PC-3 (cell line): ENCODE measurements at regions not wholly inside any gene's neighbourhood (a gene's known extent, or its start where the extent isn't known, plus 50 kb on each side); places are given as distances from the start of the nearest gene placed in this dataset.

ENCODE experiments used
- ATAC-seq: fragments of 200-7000 bp; cut with Tn5 transposase; 2 replicates; pipeline ENCODE4 v1.9.1; 2020; ENCODE audit warnings: mild to moderate bottlenecking, moderate library complexity
- BruUV-seq: library from RNA; stranded (reverse); fragments of 400-500 nt; replicated peaks from 2 replicates; lab custom pipeline; 2021; lab: Mats Ljungman, UMichigan
- CTCF ChIA-PET: fragments of 300-600 bp; sonication (Branson Sonifier 250); formaldehyde crosslinking; loops from one replicate; lab custom pipeline; 2022; ENCODE audit warnings: antibody characterized with exemption; lab: Charles Lee
- POLR2A ChIA-PET: fragments of 300-600 bp; sonication (Branson Sonifier 250); formaldehyde crosslinking; loops from one replicate; lab custom pipeline; 2022; ENCODE audit warnings: antibody characterized with exemption; ENCODE audit not compliant: unreplicated experiment; lab: Charles Lee
- DNase-seq: peaks from one replicate; pipeline ENCODE4 v3.0.0-alpha.2; 2015
- H2AFZ ChIP-seq: fragments of 300-600 bp; sonication (generic); 2 replicates; pipeline ENCODE4 v1.6.0; 2016; ENCODE audit warnings: antibody characterized with exemption, low read length
- H3F3A ChIP-seq: fragments of 300-600 bp; sonication (generic); one replicate; pipeline ENCODE4 v1.6.0; 2017; ENCODE audit warnings: antibody characterized with exemption, low read length, control low read depth, mild to moderate bottlenecking; ENCODE audit not compliant: unreplicated experiment
- H3K27ac ChIP-seq: fragments of 300-600 bp; sonication (generic); 2 replicates; pipeline ENCODE4 v1.5.1; 2016; ENCODE audit warnings: mild to moderate bottlenecking, low read length
- H3K27me3 ChIP-seq: fragments of 300-600 bp; sonication (generic); 2 replicates; pipeline ENCODE4 v1.6.1; 2016; ENCODE audit warnings: low read length, mixed read lengths
- H3K36me3 ChIP-seq: fragments of 300-600 bp; sonication (generic); 2 replicates; pipeline ENCODE4 v1.6.1; 2016; ENCODE audit warnings: low read depth, mixed run types, low read length, mixed read lengths
- H3K4me1 ChIP-seq: fragments of 300-600 bp; sonication (generic); 2 replicates; pipeline ENCODE4 v1.5.1; 2016; ENCODE audit warnings: low read length; ENCODE audit not compliant: insufficient read depth
- H3K4me2 ChIP-seq: fragments of 300-600 bp; sonication (generic); 2 replicates; pipeline ENCODE4 v1.6.0; 2016; ENCODE audit warnings: low read length
- H3K4me3 ChIP-seq: fragments of 300-600 bp; sonication (generic); 2 replicates; pipeline ENCODE4 v1.5.1; 2016; ENCODE audit warnings: mild to moderate bottlenecking, low read length, mixed read lengths
- H3K79me2 ChIP-seq: fragments of 300-600 bp; sonication (generic); 2 replicates; pipeline ENCODE4 v1.6.1; 2017; ENCODE audit warnings: low read length, mixed read lengths
- H3K9ac ChIP-seq: fragments of 300-600 bp; sonication (generic); 2 replicates; pipeline ENCODE4 v1.6.0; 2016; ENCODE audit warnings: mild to moderate bottlenecking, low read length
- H3K9me2 ChIP-seq: fragments of 300-600 bp; sonication (generic); replicated peaks from 2 replicates; pipeline ENCODE4 v1.6.1; 2016; ENCODE audit warnings: mixed run types, low read length, mixed read lengths
- H3K9me3 ChIP-seq: fragments of 300-600 bp; sonication (generic); 2 replicates; pipeline ENCODE4 v1.6.1; 2016; ENCODE audit warnings: low read length, mixed read lengths
- H4K20me1 ChIP-seq: fragments of 300-600 bp; sonication (generic); 2 replicates; pipeline ENCODE4 v1.6.1; 2016; ENCODE audit warnings: low read length, mixed read lengths
- EZH2 ChIP-seq: fragments of 300-600 bp; sonication (generic); IDR thresholded peaks from one replicate; pipeline ENCODE4 v1.6.1; 2017; ENCODE audit warnings: antibody characterized with exemption, mild to moderate bottlenecking, low read length; ENCODE audit not compliant: unreplicated experiment
- EZH2phosphoT487 ChIP-seq: fragments of 300-600 bp; sonication (generic); IDR thresholded peaks from 2 replicates; pipeline ENCODE4 v1.6.1; 2018; ENCODE audit warnings: mild to moderate bottlenecking, antibody characterized with exemption, low read length, borderline replicate concordance
- intact Hi-C: fragments of 100-400 bp; cut with micrococcal nuclease; formaldehyde crosslinking; loops from 2 replicates; pipeline ENCODE4 v1.9.0; 2023
- TF ChIP-seq, protein P1 (sequence below): fragments of 300-600 bp; sonication (generic); conservative IDR thresholded peaks from 2 replicates; pipeline ENCODE4 v1.5.1; 2017; ENCODE audit warnings: antibody characterized with exemption, low read depth, mild to moderate bottlenecking, low read length

DNA sequence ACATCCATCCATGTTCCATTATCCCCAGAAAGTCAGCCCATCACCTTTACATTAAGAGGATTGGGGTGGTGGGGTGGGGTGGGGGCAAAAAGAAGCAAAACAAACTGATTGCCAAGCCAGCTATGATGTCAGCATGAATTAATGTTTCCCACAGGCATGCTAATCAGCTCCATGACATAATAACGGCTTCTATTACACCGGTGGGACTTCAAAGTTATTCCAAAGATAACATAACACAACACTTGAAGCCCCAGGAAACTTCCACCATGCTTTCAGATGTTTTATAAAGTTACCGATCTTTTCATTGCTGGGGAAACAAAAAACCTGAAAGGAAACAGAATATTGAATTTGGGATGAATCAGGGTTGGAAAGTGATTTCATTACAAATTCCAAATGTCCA lies 155.9 kb upstream of the IRX5 start:
- Histone ChIP-seq H3K79me2 (no peaks in the 10 kb centered on the region), H4K20me1 (no peaks in the 10 kb centered on the region), H3K4me1 (no peaks in the 10 kb centered on the region), H3K9me2 (no peaks in the 10 kb centered on the region), H3K4me3 (no peak overlapping the region), H3K27ac (no peak overlapping the region), H3K36me3 (no peaks in the 10 kb centered on the region), H3K9me3 (no peaks in the 10 kb centered on the region), H3K9ac (no peak overlapping the region), H3K4me2 (no peak overlapping the region), H3K27me3 (no peaks in the 10 kb centered on the region), H2AFZ (no peak overlapping the region), H3F3A (no peaks in the 10 kb centered on the region)
- intact Hi-C loops: no loop called here
- TF ChIP-seq EZH2phosphoT487 (no peak), EZH2 (no peak)
- TF ChIP-seq, protein P1, sequence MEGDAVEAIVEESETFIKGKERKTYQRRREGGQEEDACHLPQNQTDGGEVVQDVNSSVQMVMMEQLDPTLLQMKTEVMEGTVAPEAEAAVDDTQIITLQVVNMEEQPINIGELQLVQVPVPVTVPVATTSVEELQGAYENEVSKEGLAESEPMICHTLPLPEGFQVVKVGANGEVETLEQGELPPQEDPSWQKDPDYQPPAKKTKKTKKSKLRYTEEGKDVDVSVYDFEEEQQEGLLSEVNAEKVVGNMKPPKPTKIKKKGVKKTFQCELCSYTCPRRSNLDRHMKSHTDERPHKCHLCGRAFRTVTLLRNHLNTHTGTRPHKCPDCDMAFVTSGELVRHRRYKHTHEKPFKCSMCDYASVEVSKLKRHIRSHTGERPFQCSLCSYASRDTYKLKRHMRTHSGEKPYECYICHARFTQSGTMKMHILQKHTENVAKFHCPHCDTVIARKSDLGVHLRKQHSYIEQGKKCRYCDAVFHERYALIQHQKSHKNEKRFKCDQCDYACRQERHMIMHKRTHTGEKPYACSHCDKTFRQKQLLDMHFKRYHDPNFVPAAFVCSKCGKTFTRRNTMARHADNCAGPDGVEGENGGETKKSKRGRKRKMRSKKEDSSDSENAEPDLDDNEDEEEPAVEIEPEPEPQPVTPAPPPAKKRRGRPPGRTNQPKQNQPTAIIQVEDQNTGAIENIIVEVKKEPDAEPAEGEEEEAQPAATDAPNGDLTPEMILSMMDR: no peak
- ATAC-seq (no peak), DNase-seq (no peak)
- BruUV-seq: no TSS peak
- ChIA-PET POLR2A (no interaction called here), CTCF (no interaction called here)

DNA sequence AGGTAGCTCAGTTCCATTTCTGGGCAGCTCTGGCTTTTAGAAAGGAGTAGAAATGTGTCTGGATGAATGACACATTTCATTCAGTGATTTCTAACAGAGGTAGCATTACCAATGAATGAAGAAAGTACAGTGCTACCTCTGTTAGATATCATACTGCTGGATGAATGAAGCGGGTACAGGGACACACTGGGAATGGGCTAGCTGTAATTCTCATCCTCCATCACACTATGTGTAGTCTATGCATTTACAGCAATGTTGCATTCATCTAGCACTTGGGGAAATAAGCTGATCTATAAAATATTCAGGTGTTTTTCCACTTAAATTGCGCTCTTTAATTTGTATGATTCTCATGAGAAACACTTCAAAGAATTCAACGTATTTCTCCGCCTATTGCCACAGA lies 158.3 kb upstream of the IRX5 start:
- Histone ChIP-seq H3K9ac (no peak overlapping the region), H2AFZ (no peak overlapping the region), H3K4me2 (no peak overlapping the region), H3K9me3 (no peaks in the 10 kb centered on the region), H3K79me2 (no peaks in the 10 kb centered on the region), H3K4me1 (no peaks in the 10 kb centered on the region), H3K9me2 (no peaks in the 10 kb centered on the region), H3K4me3 (no peak overlapping the region), H3K27ac (no peak overlapping the region), H3K27me3 (no peaks in the 10 kb centered on the region), H3F3A (no peaks in the 10 kb centered on the region), H3K36me3 (no peaks in the 10 kb centered on the region), H4K20me1 (no peaks in the 10 kb centered on the region)
- CTCF ChIA-PET: no interaction called here
- intact Hi-C loops: no loop called here
- TF ChIP-seq EZH2 (no peak), EZH2phosphoT487 (no peak)
- TF ChIP-seq, protein P1: no peak
- POLR2A ChIA-PET: no interaction called here
- ATAC-seq (no peak), DNase-seq (no peak)
- no TSS peak for BruUV-seq

DNA sequence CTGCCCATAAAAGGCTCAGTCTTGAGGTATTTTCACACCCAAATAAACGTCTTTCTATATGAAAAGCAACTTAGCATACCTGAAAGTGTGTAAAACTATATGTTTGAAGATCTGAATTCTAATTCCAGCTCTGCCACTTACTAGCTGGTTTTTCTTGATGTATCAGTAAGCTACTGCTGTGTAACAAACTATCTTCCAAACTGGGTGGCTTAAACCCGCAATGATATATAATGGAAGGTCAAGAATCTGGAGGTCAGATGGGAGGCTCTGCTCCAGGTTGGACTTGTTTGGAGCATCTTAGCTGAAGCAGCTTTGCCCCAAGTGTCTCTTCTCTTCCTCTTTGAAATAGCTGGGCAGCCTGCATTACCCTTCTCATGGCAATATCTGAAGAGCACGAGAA lies 164.3 kb upstream of the IRX5 start:
- POLR2A ChIA-PET: no interaction called here
- TF ChIP-seq, protein P1: no peak
- TF ChIP-seq EZH2phosphoT487: no peak
- TF ChIP-seq EZH2: no peak
- Histone ChIP-seq H3K4me2 (no peak overlapping the region), H3F3A (no peaks in the 10 kb centered on the region), H3K36me3 (no peaks in the 10 kb centered on the region), H3K4me1 (no peaks in the 10 kb centered on the region), H4K20me1 (no peaks in the 10 kb centered on the region), H3K9me3 (no peaks in the 10 kb centered on the region), H2AFZ (no peak overlapping the region), H3K9me2 (no peaks in the 10 kb centered on the region), H3K79me2 (no peaks in the 10 kb centered on the region), H3K9ac (no peak overlapping the region), H3K4me3 (no peak overlapping the region), H3K27ac (no peak overlapping the region), H3K27me3 (no peaks in the 10 kb centered on the region)
- intact Hi-C loops: no loop called here
- CTCF ChIA-PET: no interaction called here
- no TSS peak for BruUV-seq
- DNase-seq: no peak
- no peak for ATAC-seq
